ENCODE measurements at regions not wholly inside any gene's neighbourhood (a gene's known extent, or its start where the extent isn't known, plus 50 kb on each side); places are given as distances from the start of the nearest gene placed in this dataset.

- H3K27ac ChIP-seq = no peak overlapping the region
- H3K27me3 ChIP-seq (ENCODE audit: insufficient read depth, low read depth) = no peaks in the 10 kb centered on the region
- H3K4me2 ChIP-seq = no peak overlapping the region
- H3K36me3 ChIP-seq (ENCODE audit: insufficient read depth) = no peaks in the 10 kb centered on the region
- H4K20me1 ChIP-seq (ENCODE audit: insufficient read depth) = no peaks in the 10 kb centered on the region
- H3K4me1 ChIP-seq (ENCODE audit: low read depth, poor library complexity, severe bottlenecking) = no peaks in the 10 kb centered on the region
- H2AFZ ChIP-seq (ENCODE audit: low read depth) = no peak overlapping the region
- TF ChIP-seq CTCF (conservative IDR thresholded peaks at IDR 0.05; ENCODE audit: low read depth, low read length) = no peak
- H3K79me2 ChIP-seq (ENCODE audit: insufficient read depth, low read depth) = no peaks in the 10 kb centered on the region
- no peak overlapping the region for H3K4me3 ChIP-seq (IDR thresholded peaks at IDR 0.05; ENCODE audit: insufficient read depth, low read depth, low read length)
- no peak overlapping the region for H3K9ac ChIP-seq
These were observed 156.8 kb upstream of the TNRC6C start for GRCh38 chr17:77801545-77802332.

- TF ChIP-seq CTCF (conservative IDR thresholded peaks at IDR 0.05; ENCODE audit: low read depth, low read length) = no peak
- H4K20me1 ChIP-seq (ENCODE audit: insufficient read depth) = no peaks in the 10 kb centered on the region
- H2AFZ ChIP-seq (ENCODE audit: low read depth) = no peak overlapping the region
- no peaks in the 10 kb centered on the region for H3K4me1 ChIP-seq (ENCODE audit: low read depth, poor library complexity, severe bottlenecking)
- no peak overlapping the region for H3K4me3 ChIP-seq (IDR thresholded peaks at IDR 0.05; ENCODE audit: insufficient read depth, low read depth, low read length)
- no peaks in the 10 kb centered on the region for H3K79me2 ChIP-seq (ENCODE audit: insufficient read depth, low read depth)
- H3K27ac ChIP-seq = no peak overlapping the region
- no peak overlapping the region for H3K9ac ChIP-seq
- H3K4me2 ChIP-seq = no peak overlapping the region
- H3K36me3 ChIP-seq (ENCODE audit: insufficient read depth) = no peaks in the 10 kb centered on the region
- no peaks in the 10 kb centered on the region for H3K27me3 ChIP-seq (ENCODE audit: insufficient read depth, low read depth)
These were observed 156.2 kb upstream of the TNRC6C start for GRCh38 chr17:77802333-77802615.

- Histone ChIP-seq H3K27me3 (ENCODE audit: insufficient read depth, low read depth) (no peaks in the 10 kb centered on the region), H3K36me3 (ENCODE audit: insufficient read depth) (no peaks in the 10 kb centered on the region), H2AFZ (ENCODE audit: low read depth) (no peak overlapping the region), H3K4me3 (IDR thresholded peaks at IDR 0.05; ENCODE audit: insufficient read depth, low read depth, low read length) (no peak overlapping the region), H3K27ac (no peak overlapping the region), H3K4me1 (ENCODE audit: low read depth, poor library complexity, severe bottlenecking) (no peaks in the 10 kb centered on the region), H3K4me2 (no peak overlapping the region), H3K9ac (no peak overlapping the region), H3K79me2 (ENCODE audit: insufficient read depth, low read depth) (no peaks in the 10 kb centered on the region), H4K20me1 (ENCODE audit: insufficient read depth) (no peaks in the 10 kb centered on the region)
- TF ChIP-seq CTCF (conservative IDR thresholded peaks at IDR 0.05; ENCODE audit: low read depth, low read length) = no peak
These were observed 155.7 kb upstream of the TNRC6C start for GRCh38 chr17:77802811-77803220.

- H3K4me1 ChIP-seq (ENCODE audit: low read depth, poor library complexity, severe bottlenecking) = no peaks in the 10 kb centered on the region
- H3K27me3 ChIP-seq (ENCODE audit: insufficient read depth, low read depth) = no peaks in the 10 kb centered on the region
- H3K9ac ChIP-seq = no peak overlapping the region
- no peak overlapping the region for H3K4me3 ChIP-seq (IDR thresholded peaks at IDR 0.05; ENCODE audit: insufficient read depth, low read depth, low read length)
- H3K4me2 ChIP-seq = no peak overlapping the region
- TF ChIP-seq CTCF (conservative IDR thresholded peaks at IDR 0.05; ENCODE audit: low read depth, low read length) = no peak
- no peak overlapping the region for H2AFZ ChIP-seq (ENCODE audit: low read depth)
- no peaks in the 10 kb centered on the region for H3K79me2 ChIP-seq (ENCODE audit: insufficient read depth, low read depth)
- no peaks in the 10 kb centered on the region for H4K20me1 ChIP-seq (ENCODE audit: insufficient read depth)
- H3K36me3 ChIP-seq (ENCODE audit: insufficient read depth) = no peaks in the 10 kb centered on the region
- no peak overlapping the region for H3K27ac ChIP-seq
These were observed 154.8 kb upstream of the TNRC6C start for GRCh38 chr17:77803726-77804125.
